ENCODE measurements at regions not wholly inside any gene's neighbourhood (a gene's known extent, or its start where the extent isn't known, plus 50 kb on each side); places are given as distances from the start of the nearest gene placed in this dataset.

- no peaks in the 10 kb centered on the region for H3K4me1 ChIP-seq (ENCODE audit: control insufficient read depth in 2 of 2, insufficient read depth in 2 of 2, low read length in 2 of 2)
- no peak for TF ChIP-seq EZH2 (IDR thresholded peaks at IDR 0.05; ENCODE audit: borderline replicate concordance, insufficient read depth, low read depth, low read length, poor library complexity, severe bottlenecking)
- TF ChIP-seq CTCF (IDR thresholded peaks at IDR 0.05): no peak
- Mint-ChIP-seq H3K27me3 (peaks cover 35% of the 10 kb centered on the region), H3K9me3 (ENCODE audit: insufficient read depth) (peaks cover 15% of the 10 kb centered on the region), H3K4me1 (no peaks in the 10 kb centered on the region), H3K27ac (no peak overlapping the region), H3K4me3 (no peak overlapping the region)
- no peak overlapping the region for H2AFZ ChIP-seq (ENCODE audit: insufficient read depth, low read depth, low read length, poor library complexity, severe bottlenecking)
- no peaks in the 10 kb centered on the region for H3K79me2 ChIP-seq (ENCODE audit: control insufficient read depth, insufficient read depth, low read length)
- no peaks in the 10 kb centered on the region for H3K36me3 ChIP-seq (replicated peaks in 1 of 2; ENCODE audit: control extremely low read depth in 1 of 2, control insufficient read depth in 1 of 2, extremely low read depth in 1 of 2, insufficient read depth in 2 of 2, low read length in 1 of 2)
- H3K9ac ChIP-seq (ENCODE audit: low read length): no peak overlapping the region
- H3K27me3 ChIP-seq (replicated peaks in 1 of 4; ENCODE audit: control extremely low read depth in 1 of 4, control insufficient read depth in 3 of 4, insufficient read depth in 4 of 4, low read length in 3 of 4): peaks cover 0 to 11% (median 4%) of the 10 kb centered on the region in 4 experiments
- POLR2A ChIA-PET: no interaction called here
- CTCF ChIA-PET: no interaction called here
- DNase-seq (no peak), ATAC-seq (ENCODE audit: low read depth) (no peak)
- no peak overlapping the region for H3K4me2 ChIP-seq (replicated peaks; ENCODE audit: low read depth, low read length, poor library complexity, severe bottlenecking)
- intact Hi-C loops (cut with micrococcal nuclease): no loop called here
- H4K20me1 ChIP-seq (ENCODE audit: control insufficient read depth, insufficient read depth, low read length, poor library complexity, severe bottlenecking): no peaks in the 10 kb centered on the region
- 92% methylated on average over 18 of the region's 18 CpGs for WGBS (ENCODE audit: insufficient coverage)
- H3K27ac ChIP-seq (ENCODE audit: low read length in 2 of 2): no peak overlapping the region
- H3K4me3 ChIP-seq (ENCODE audit: control extremely low read depth in 1 of 5, extremely low read depth in 1 of 5, insufficient read depth in 1 of 5, low read depth in 2 of 5, low read length in 4 of 5): no peak overlapping the region
- peaks cover 0 to 9% (median 2%) of the 10 kb centered on the region in 3 donors for H3K9me3 ChIP-seq (ENCODE audit: control extremely low read depth in 1 of 3, control insufficient read depth in 2 of 3, insufficient read depth in 1 of 3, low read length in 2 of 3)
These were observed 93.2 kb upstream of the C14orf180 start for GRCh38 chr14:104486222-104486923.

GRCh38 chr14:104494483-104494882, 85.1 kb upstream of the C14orf180 start:
- Histone ChIP-seq H2AFZ (ENCODE audit: insufficient read depth, low read depth, low read length, poor library complexity, severe bottlenecking) (no peak overlapping the region), H3K4me2 (replicated peaks; ENCODE audit: low read depth, low read length, poor library complexity, severe bottlenecking) (no peak overlapping the region), H4K20me1 (ENCODE audit: control insufficient read depth, insufficient read depth, low read length, poor library complexity, severe bottlenecking) (no peaks in the 10 kb centered on the region), H3K36me3 (replicated peaks in 1 of 2; ENCODE audit: control extremely low read depth in 1 of 2, control insufficient read depth in 1 of 2, extremely low read depth in 1 of 2, insufficient read depth in 2 of 2, low read length in 1 of 2) (no peaks in the 10 kb centered on the region), H3K27me3 (replicated peaks in 1 of 4; ENCODE audit: control extremely low read depth in 1 of 4, control insufficient read depth in 3 of 4, insufficient read depth in 4 of 4, low read length in 3 of 4) (peaks cover 0 to 3% (median 0%) of the 10 kb centered on the region in 4 experiments), H3K4me3 (ENCODE audit: control extremely low read depth in 1 of 5, extremely low read depth in 1 of 5, insufficient read depth in 1 of 5, low read depth in 2 of 5, low read length in 4 of 5) (no peak overlapping the region), H3K27ac (ENCODE audit: low read length in 2 of 2) (no peak overlapping the region), H3K9ac (ENCODE audit: low read length) (no peak overlapping the region), H3K9me3 (ENCODE audit: control extremely low read depth in 1 of 3, control insufficient read depth in 2 of 3, insufficient read depth in 1 of 3, low read length in 2 of 3) (peaks cover 0 to 22% (median 4%) of the 10 kb centered on the region in 3 donors), H3K79me2 (ENCODE audit: control insufficient read depth, insufficient read depth, low read length) (no peaks in the 10 kb centered on the region), H3K4me1 (ENCODE audit: control insufficient read depth in 2 of 2, insufficient read depth in 2 of 2, low read length in 2 of 2) (no peaks in the 10 kb centered on the region)
- no peak for DNase-seq
- intact Hi-C loops (cut with micrococcal nuclease): no loop called here
- ATAC-seq (ENCODE audit: low read depth): no peak
- no peaks in the 10 kb centered on the region for H3K4me1 Mint-ChIP-seq
- peaks cover 9% of the 10 kb centered on the region for H3K27me3 Mint-ChIP-seq
- ChIA-PET CTCF (no interaction called here), POLR2A (no interaction called here)
- H3K9me3 Mint-ChIP-seq (ENCODE audit: insufficient read depth): peaks cover 4% of the 10 kb centered on the region
- no peak for TF ChIP-seq CTCF (IDR thresholded peaks at IDR 0.05)
- TF ChIP-seq EZH2 (IDR thresholded peaks at IDR 0.05; ENCODE audit: borderline replicate concordance, insufficient read depth, low read depth, low read length, poor library complexity, severe bottlenecking): no peak
- no CpG with 5 or more reads among the region's 3 CpGs for WGBS (ENCODE audit: insufficient coverage)
- H3K4me3 Mint-ChIP-seq: no peak overlapping the region
- H3K27ac Mint-ChIP-seq: no peak overlapping the region
